ENCODE measurements at regions not wholly inside any gene's neighbourhood (a gene's known extent, or its start where the extent isn't known, plus 50 kb on each side); places are given as distances from the start of the nearest gene placed in this dataset.
"Not testable (repeated sequence)": the region's sequence is repeated elsewhere in the genome, so short reads cannot be mapped to it uniquely, and the experiment has no call there.

DNA sequence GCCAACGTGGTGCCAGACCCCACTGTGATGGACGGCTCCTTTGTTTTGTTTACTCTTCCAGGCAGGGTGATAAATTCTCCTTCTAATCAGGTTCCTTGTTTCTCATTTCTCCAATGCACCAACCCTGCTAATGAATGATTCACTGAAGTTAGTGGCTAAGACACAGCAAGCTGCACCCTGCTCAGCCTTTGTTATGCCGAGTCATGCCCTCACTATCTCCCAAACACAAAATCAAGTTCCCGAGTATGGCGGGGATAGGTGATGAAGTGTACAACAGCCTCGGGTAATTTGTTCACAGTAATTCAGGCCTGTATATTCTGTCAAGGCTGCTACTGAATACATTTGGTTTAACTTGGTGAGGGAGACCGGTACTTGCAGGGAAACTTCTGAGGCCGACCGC is 83.8 kb upstream of the HS3ST4 start:
- intact Hi-C loops (cut with DNase I), result no loop called here
- Histone ChIP-seq H3K27ac (no peak overlapping the region), H3K9me3 (no peaks in the 10 kb centered on the region), H3K4me1 (no peaks in the 10 kb centered on the region), H3K4me3 (no peak overlapping the region), H3K36me3 (no peaks in the 10 kb centered on the region), H3K27me3 (no peaks in the 10 kb centered on the region)
- 47% methylated on average over 9 of the region's 9 CpGs for WGBS (ENCODE audit: insufficient coverage, low coverage, low lambda C conversion rate, missing lambda C conversion rate)
- DNase-seq (no peak), ATAC-seq (no peak)
- TF ChIP-seq POLR2A (IDR thresholded peaks at IDR 0.05), result no peak

DNA sequence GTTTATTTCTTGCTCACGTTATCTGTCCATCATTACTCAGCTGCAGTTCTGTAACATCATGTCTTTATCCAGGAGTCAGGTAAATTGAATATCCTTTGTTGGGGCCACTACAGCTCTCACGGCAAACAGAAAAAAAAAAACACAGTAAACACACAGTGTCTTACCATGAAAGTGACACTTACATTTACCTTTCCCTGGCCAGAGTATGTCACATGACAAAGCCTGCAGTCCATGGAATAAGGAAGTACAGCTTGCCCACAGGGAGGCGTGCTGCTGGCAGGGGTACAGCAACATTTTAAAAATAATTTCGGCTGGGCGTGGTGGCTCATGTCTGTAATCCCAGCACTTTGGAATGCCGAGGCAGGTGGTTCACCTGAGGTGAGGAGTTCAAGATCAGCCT is 85.7 kb upstream of the HS3ST4 start:
- WGBS (ENCODE audit: insufficient coverage, low coverage, low lambda C conversion rate, missing lambda C conversion rate), result 41% methylated on average over 6 of the region's 6 CpGs
- DNase-seq (no peak), ATAC-seq (no peak)
- H3K27ac ChIP-seq, result no peak overlapping the region
- H3K9me3 ChIP-seq, result no peaks in the 10 kb centered on the region
- no peaks in the 10 kb centered on the region for H3K36me3 ChIP-seq
- no peaks in the 10 kb centered on the region for H3K27me3 ChIP-seq
- TF ChIP-seq, protein P1, sequence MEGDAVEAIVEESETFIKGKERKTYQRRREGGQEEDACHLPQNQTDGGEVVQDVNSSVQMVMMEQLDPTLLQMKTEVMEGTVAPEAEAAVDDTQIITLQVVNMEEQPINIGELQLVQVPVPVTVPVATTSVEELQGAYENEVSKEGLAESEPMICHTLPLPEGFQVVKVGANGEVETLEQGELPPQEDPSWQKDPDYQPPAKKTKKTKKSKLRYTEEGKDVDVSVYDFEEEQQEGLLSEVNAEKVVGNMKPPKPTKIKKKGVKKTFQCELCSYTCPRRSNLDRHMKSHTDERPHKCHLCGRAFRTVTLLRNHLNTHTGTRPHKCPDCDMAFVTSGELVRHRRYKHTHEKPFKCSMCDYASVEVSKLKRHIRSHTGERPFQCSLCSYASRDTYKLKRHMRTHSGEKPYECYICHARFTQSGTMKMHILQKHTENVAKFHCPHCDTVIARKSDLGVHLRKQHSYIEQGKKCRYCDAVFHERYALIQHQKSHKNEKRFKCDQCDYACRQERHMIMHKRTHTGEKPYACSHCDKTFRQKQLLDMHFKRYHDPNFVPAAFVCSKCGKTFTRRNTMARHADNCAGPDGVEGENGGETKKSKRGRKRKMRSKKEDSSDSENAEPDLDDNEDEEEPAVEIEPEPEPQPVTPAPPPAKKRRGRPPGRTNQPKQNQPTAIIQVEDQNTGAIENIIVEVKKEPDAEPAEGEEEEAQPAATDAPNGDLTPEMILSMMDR (IDR thresholded peaks at IDR 0.05), result no peak
- TF ChIP-seq POLR2A (IDR thresholded peaks at IDR 0.05), result no peak
- no peak overlapping the region for H3K4me3 ChIP-seq
- no peaks in the 10 kb centered on the region for H3K4me1 ChIP-seq
- intact Hi-C loops (cut with DNase I), result no loop called here

DNA sequence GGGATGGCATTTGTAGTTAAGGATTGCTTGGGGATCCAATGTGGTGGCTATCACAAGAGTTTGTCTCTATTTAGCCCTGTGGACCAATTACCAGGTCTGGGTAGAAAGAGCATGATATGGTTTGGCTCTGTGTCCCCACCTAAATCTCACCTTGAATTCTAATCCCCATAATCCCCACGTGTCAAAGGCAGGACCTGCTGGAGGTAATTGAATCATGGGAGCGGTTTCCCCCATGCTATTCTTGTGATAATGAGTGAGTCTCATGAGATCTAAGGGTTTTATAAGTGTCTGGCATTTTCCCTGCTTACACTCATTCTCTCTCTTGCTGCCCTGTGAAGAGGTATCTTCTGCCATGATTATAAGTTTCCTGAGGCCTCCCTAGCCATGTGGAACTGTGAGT is 86.4 kb upstream of the HS3ST4 start:
- Histone ChIP-seq H3K9me3 (no peaks in the 10 kb centered on the region), H3K27ac (no peak overlapping the region), H3K4me3 (no peak overlapping the region), H3K4me1 (no peaks in the 10 kb centered on the region), H3K27me3 (no peaks in the 10 kb centered on the region), H3K36me3 (no peaks in the 10 kb centered on the region)
- intact Hi-C loops (cut with DNase I), result no loop called here
- TF ChIP-seq, protein P1 (IDR thresholded peaks at IDR 0.05), result no peak
- no peak for TF ChIP-seq POLR2A (IDR thresholded peaks at IDR 0.05)
- DNase-seq (no peak), ATAC-seq (no peak)
- WGBS (ENCODE audit: insufficient coverage, low coverage, low lambda C conversion rate, missing lambda C conversion rate), result 25% methylated on average over 2 of the region's 2 CpGs

DNA sequence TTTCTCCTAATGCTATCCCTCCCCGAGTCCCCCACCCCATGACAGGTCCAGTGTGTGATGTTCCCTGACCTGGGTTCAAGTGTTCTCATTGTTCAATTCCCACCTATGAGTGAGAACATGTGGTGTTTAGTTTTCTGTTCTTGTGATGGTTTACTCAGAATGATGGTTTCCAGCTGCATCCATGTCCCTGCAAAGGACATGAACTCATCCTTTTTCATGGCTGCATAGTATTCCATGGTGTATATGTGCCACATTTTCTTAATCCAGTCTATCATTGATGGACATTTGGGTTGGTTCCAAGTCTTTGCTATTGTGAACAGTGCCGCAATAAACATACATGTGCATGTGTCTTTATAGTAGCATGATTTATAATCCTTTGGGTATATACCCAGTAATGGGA is 90.5 kb upstream of the HS3ST4 start:
- ATAC-seq; H3K4me1 ChIP-seq; DNase-seq; H3K27ac ChIP-seq; H3K36me3 ChIP-seq; H3K9me3 ChIP-seq; H3K4me3 ChIP-seq; intact Hi-C loops (cut with DNase I); H3K27me3 ChIP-seq: not testable (repeated sequence)
- 44% methylated on average over 2 of the region's 2 CpGs for WGBS (ENCODE audit: insufficient coverage, low coverage, low lambda C conversion rate, missing lambda C conversion rate)

DNA sequence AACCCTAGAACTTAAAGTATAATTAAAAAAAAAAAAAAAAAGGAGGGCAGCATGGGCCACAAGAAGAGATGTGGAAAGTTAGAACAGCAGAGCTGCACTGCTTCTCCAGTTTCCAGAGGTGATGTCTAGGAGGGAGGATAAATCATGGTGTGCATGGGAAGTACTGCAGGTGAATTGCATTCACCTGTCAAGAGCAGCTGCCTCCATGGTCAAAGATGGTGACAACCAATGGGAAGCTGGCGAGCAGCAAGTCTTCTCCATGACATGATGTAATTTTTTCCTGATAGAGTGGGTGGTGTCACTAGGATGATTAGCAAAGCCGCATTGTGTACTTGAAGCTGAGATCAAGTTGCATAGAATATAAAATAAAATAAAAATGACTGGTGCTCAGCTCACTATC is 95.6 kb upstream of the HS3ST4 start:
- no peaks in the 10 kb centered on the region for H3K9me3 ChIP-seq
- no peaks in the 10 kb centered on the region for H3K4me1 ChIP-seq
- DNase-seq (no peak), ATAC-seq (no peak)
- no peaks in the 10 kb centered on the region for H3K36me3 ChIP-seq
- no peak for TF ChIP-seq POLR2A (IDR thresholded peaks at IDR 0.05)
- TF ChIP-seq, protein P1 (IDR thresholded peaks at IDR 0.05), result no peak
- intact Hi-C loops (cut with DNase I), result no loop called here
- no peak overlapping the region for H3K4me3 ChIP-seq
- H3K27ac ChIP-seq, result no peak overlapping the region
- WGBS (ENCODE audit: insufficient coverage, low coverage, low lambda C conversion rate, missing lambda C conversion rate), result 50% methylated on average over 2 of the region's 2 CpGs
- H3K27me3 ChIP-seq, result no peaks in the 10 kb centered on the region

DNA sequence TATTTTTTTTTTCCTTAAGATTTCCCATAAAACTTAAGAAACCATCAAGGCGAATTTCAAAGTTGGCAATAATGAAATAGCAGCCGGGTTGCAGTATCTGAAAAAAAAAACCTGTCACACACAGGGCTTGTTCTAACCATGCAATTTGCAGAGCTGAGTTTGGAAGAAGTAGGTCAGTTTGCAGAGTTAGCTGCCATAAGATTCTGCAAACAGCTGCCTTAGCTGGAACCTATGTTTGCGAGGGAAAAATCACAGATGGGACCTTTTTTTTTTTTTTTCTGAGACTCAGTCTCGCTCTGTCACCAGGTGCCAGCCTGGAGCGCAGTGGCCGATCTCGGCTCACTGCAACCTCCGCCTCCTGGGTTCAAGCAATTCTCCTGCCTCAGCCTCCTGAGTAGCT is 98.5 kb upstream of the HS3ST4 start:
- H3K4me3 ChIP-seq, result no peak overlapping the region
- TF ChIP-seq POLR2A (IDR thresholded peaks at IDR 0.05), result no peak
- TF ChIP-seq, protein P1 (IDR thresholded peaks at IDR 0.05), result no peak
- intact Hi-C loops (cut with DNase I), result no loop called here
- WGBS (ENCODE audit: insufficient coverage, low coverage, low lambda C conversion rate, missing lambda C conversion rate), result 63% methylated on average over 3 of the region's 8 CpGs
- no peaks in the 10 kb centered on the region for H3K4me1 ChIP-seq
- ATAC-seq, result no peak
- no peaks in the 10 kb centered on the region for H3K36me3 ChIP-seq
- no peaks in the 10 kb centered on the region for H3K9me3 ChIP-seq
- DNase-seq, result no peak
- no peak overlapping the region for H3K27ac ChIP-seq
- H3K27me3 ChIP-seq, result no peaks in the 10 kb centered on the region

All from right lobe of liver (tissue), 6 donors.